ENCODE measurements at regions not wholly inside any gene's neighbourhood (a gene's known extent, or its start where the extent isn't known, plus 50 kb on each side); places are given as distances from the start of the nearest gene placed in this dataset.

DNA sequence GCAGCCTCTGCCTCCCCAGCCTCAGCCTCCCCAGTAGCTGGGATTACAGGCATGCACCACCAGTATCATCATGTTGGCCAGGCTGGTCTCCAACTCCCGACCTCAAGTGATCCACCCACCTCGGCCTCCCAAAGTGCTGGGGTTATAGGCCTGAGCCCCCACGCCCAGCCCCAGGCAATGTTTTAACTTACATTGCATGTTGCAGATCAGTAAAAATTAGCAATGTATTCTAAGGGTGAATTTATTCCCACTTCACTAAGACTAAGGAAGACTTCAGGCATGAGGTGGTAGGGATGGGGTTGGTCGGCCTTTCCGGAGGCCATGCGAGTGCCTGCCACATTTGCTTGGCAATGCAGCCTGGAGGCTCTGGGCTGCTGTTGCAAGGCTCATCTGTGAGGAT lies 66.8 kb upstream of the JDP2 start:
- no peak overlapping the region for H2AFZ ChIP-seq (ENCODE audit: low read length)
- H2BK20ac ChIP-seq (ENCODE audit: low read depth, low read length, poor library complexity, severe bottlenecking), result no peak overlapping the region
- DNase-seq, result no peak
- Mint-ChIP-seq H3K27ac (no peak overlapping the region; a peak in 1 of 7 replicates), H3K36me3 (ENCODE audit: insufficient read depth in 1 of 3, low read depth in 3 of 3) (no peaks in the 10 kb centered on the region), H3K4me3 (no peak overlapping the region), H3K4me1 (peaks cover 10 to 14% of the 10 kb centered on the region in 2 experiments), H3K9me3 (no peaks in the 10 kb centered on the region), H3K27me3 (ENCODE audit: low read depth) (peaks cover 14% of the 10 kb centered on the region)
- H3K23me2 ChIP-seq (ENCODE audit: insufficient read length, low read depth, low read length, poor library complexity, severe bottlenecking), result no peaks in the 10 kb centered on the region
- H3K9me3 ChIP-seq (ENCODE audit: control insufficient read depth, low read depth, low read length), result no peaks in the 10 kb centered on the region
- H3K4me2 ChIP-seq (ENCODE audit: insufficient read depth, insufficient read length, low read length), result no peak overlapping the region
- H2AK5ac ChIP-seq (ENCODE audit: insufficient read length, low read length), result no peak overlapping the region
- no peaks in the 10 kb centered on the region for H3K27me3 ChIP-seq (ENCODE audit: insufficient read depth, low read length)
- TF ChIP-seq CTCF (conservative IDR thresholded peaks at IDR 0.05), result no peak
- H3K9ac ChIP-seq (ENCODE audit: extremely low read depth, insufficient read length, low read length), result no peak overlapping the region
- no peak overlapping the region for H2BK12ac ChIP-seq (ENCODE audit: insufficient read length, low read depth, low read length)
- no peak overlapping the region for H2BK5ac ChIP-seq (ENCODE audit: insufficient read length, low read length)
- no peak overlapping the region for H4K8ac ChIP-seq (replicated peaks; ENCODE audit: insufficient read length, low read depth, low read length)
- no peak overlapping the region for H3K18ac ChIP-seq (ENCODE audit: insufficient read length, low read depth, low read length)
- H3K4ac ChIP-seq (ENCODE audit: low read depth, low read length), result no peak overlapping the region
- H3K79me1 ChIP-seq (ENCODE audit: insufficient read depth, low read depth, low read length, poor library complexity, severe bottlenecking), result no peaks in the 10 kb centered on the region
- H3K23ac ChIP-seq (ENCODE audit: insufficient read length, low read depth, low read length), result no peak overlapping the region
- no CpG with 5 or more reads among the region's 6 CpGs for WGBS (ENCODE audit: extremely low coverage, insufficient read length, low lambda C conversion rate)
- no peak overlapping the region; the same call in 1 of the 2 replicates for H3K14ac ChIP-seq (ENCODE audit: insufficient read depth, low read length)
- no peaks in the 10 kb centered on the region for H3K4me1 ChIP-seq (ENCODE audit: insufficient read depth, low read length)
- no peaks in the 10 kb centered on the region for H3K79me2 ChIP-seq (ENCODE audit: insufficient read depth, low read length)
- H3K27ac ChIP-seq (ENCODE audit: insufficient read length, low read depth, low read length), result no peak overlapping the region
- no peak overlapping the region for H4K5ac ChIP-seq (ENCODE audit: insufficient read length, low read depth, low read length)
- H2BK120ac ChIP-seq (ENCODE audit: low read depth, low read length, poor library complexity, severe bottlenecking), result no peak overlapping the region
- H3T11ph ChIP-seq (ENCODE audit: low read length), result no peak overlapping the region
- no peak overlapping the region for H3K56ac ChIP-seq (ENCODE audit: insufficient read length, low read depth, low read length)
- no peaks in the 10 kb centered on the region for H4K20me1 ChIP-seq (ENCODE audit: control insufficient read depth, insufficient read depth, insufficient read length)
- H2BK15ac ChIP-seq (ENCODE audit: low read depth, low read length), result no peak overlapping the region
- H4K91ac ChIP-seq (ENCODE audit: insufficient read length, low read depth, low read length), result no peak overlapping the region

All from H9 (cell line).